Progenitor cell of endocrine pancreas (in vitro differentiated cells): ENCODE measurements at regions not wholly inside any gene's neighbourhood (a gene's known extent, or its start where the extent isn't known, plus 50 kb on each side); places are given as distances from the start of the nearest gene placed in this dataset.

ENCODE experiments used
- DNase-seq: peaks from one replicate; pipeline ENCODE4 v3.0.0; 2021; ENCODE audit warnings: low spot score; ENCODE audit not compliant: unreplicated experiment
- H3K27ac Mint-ChIP-seq: 2 replicates; pipeline ENCODE4 v1.8.0; 2021; ENCODE audit warnings: mild to moderate bottlenecking, moderate library complexity, mixed read lengths
- H3K27me3 Mint-ChIP-seq: 2 replicates; pipeline ENCODE4 v1.8.0; 2021; ENCODE audit warnings: mixed read lengths
- H3K36me3 Mint-ChIP-seq: 2 replicates; pipeline ENCODE4 v1.8.0; 2022; ENCODE audit warnings: mixed read lengths; ENCODE audit not compliant: insufficient read depth
- H3K4me1 Mint-ChIP-seq: 2 replicates; pipeline ENCODE4 v1.8.0; 2021; ENCODE audit warnings: low read depth, mixed read lengths
- H3K4me3 Mint-ChIP-seq: 2 replicates; pipeline ENCODE4 v1.8.0; 2021; ENCODE audit warnings: low read depth, mild to moderate bottlenecking, moderate library complexity, mixed read lengths
- H3K9me3 Mint-ChIP-seq: 2 replicates; pipeline ENCODE4 v1.8.0; 2021; ENCODE audit warnings: low read depth, mixed read lengths
- CTCF ChIP-seq: fragments of 200-600 bp; sonication (generic); IDR thresholded peaks from one replicate; pipeline ENCODE4 v1.5.0; 2021; ENCODE audit warnings: antibody characterized with exemption, mild to moderate bottlenecking; ENCODE audit not compliant: unreplicated experiment

DNA sequence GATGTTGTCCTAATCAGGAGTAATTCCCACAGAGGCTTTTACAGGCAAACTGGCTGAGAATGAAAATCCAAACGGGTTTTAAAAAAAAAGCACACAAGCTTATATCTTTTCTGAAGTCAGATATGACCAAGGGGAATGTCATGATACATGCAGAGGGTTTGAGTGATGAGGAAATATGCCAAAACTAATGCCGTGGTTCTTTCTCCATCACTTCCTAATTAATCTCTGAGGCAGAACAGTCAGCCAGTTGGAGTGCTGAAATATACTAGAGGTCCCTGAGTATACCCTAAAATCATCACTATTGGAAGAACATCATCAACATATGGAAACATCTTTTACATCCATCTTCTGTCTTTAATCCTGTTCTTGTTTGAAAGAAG lies 160.8 kb upstream of the FAR2 start:
- TF ChIP-seq CTCF = no peak
- Mint-ChIP-seq H3K4me3 (no peak overlapping the region), H3K9me3 (no peaks in the 10 kb centered on the region), H3K36me3 (no peaks in the 10 kb centered on the region), H3K27me3 (no peaks in the 10 kb centered on the region), H3K4me1 (peaks cover 5% of the 10 kb centered on the region), H3K27ac (no peak overlapping the region)
- DNase-seq = no peak

GRCh38 chr12:28991626-28992025 lies 157.5 kb upstream of the FAR2 start:
- Mint-ChIP-seq H3K27me3 (no peaks in the 10 kb centered on the region), H3K4me3 (no peak overlapping the region), H3K36me3 (no peaks in the 10 kb centered on the region), H3K4me1 (peaks cover 5% of the 10 kb centered on the region), H3K9me3 (no peaks in the 10 kb centered on the region), H3K27ac (no peak overlapping the region)
- no peak for DNase-seq
- no peak for TF ChIP-seq CTCF

DNA sequence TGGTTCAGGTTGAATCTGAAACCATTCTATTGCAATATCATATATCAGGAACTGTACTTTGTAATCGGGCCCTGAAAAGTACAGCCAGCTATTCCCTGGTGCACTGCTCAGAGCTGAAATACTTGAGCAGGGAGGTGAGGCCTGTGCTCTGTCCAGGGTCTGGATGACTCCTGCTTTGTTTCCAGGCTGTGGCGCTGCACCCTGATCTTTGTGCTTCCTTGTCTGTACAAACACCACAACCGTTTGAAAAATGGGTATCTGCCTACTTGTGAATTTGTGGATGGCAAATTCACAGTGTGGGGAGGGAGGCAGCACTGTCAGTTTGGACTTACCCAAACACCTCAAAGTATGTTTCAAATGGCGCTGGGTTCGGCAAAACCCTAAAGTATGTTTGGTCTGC lies 155.4 kb upstream of the FAR2 start:
- H3K27ac Mint-ChIP-seq = no peak overlapping the region
- TF ChIP-seq CTCF = no peak

DNA sequence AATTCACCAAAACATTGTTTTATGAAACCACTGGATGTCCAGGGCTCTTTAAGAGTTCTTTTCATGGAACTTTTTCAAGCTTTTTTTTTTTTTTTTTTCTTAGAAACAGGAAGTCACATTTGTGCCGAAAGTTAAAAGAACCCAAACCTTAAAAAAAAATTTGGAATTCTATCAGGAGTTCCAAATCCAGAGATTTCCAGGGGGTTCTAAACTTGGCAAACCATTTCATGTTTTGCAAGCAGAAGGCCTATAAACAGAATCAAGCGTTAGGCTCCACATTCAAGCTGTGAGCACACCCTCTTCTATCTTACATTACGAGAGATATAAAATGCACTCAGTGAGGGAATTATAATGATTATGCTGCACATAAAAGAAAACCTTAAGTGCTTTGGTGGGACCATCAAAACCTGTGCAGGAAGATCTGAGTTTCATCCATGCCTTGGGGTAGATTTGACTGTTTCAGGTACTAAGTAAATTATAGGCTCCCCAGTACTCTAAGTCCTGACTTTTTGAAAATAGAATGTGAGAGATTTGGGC lies 154.8 kb upstream of the FAR2 start:
- H3K4me3 Mint-ChIP-seq = no peak overlapping the region
- no peak overlapping the region for H3K27ac Mint-ChIP-seq
- H3K9me3 Mint-ChIP-seq = no peaks in the 10 kb centered on the region
- no peaks in the 10 kb centered on the region for H3K27me3 Mint-ChIP-seq
- DNase-seq = no peak
- no peaks in the 10 kb centered on the region for H3K36me3 Mint-ChIP-seq
- H3K4me1 Mint-ChIP-seq = no peaks in the 10 kb centered on the region
- TF ChIP-seq CTCF = no peak

More for the DNA sequence above, 155.4 kb upstream of the FAR2 start:
- Mint-ChIP-seq H3K4me1 (no peaks in the 10 kb centered on the region), H3K4me3 (no peak overlapping the region), H3K27me3 (no peaks in the 10 kb centered on the region), H3K9me3 (no peaks in the 10 kb centered on the region), H3K36me3 (no peaks in the 10 kb centered on the region)
- DNase-seq = no peak

- Mint-ChIP-seq H3K9me3 (no peaks in the 10 kb centered on the region), H3K36me3 (no peaks in the 10 kb centered on the region), H3K4me1 (no peaks in the 10 kb centered on the region), H3K27me3 (no peaks in the 10 kb centered on the region), H3K27ac (no peak overlapping the region), H3K4me3 (no peak overlapping the region)
- DNase-seq = no peak
- no peak for TF ChIP-seq CTCF
Observed at GRCh38 chr12:28996688-28997087, 152.4 kb upstream of the FAR2 start.
